Stimulated activated CD8-positive, alpha-beta memory T cell treated with anti-CD3 and anti-CD28 coated beads, Interleukin-15, amount 100 ng/mL, for 4 hours (primary cell): ENCODE measurements at regions not wholly inside any gene's neighbourhood (a gene's known extent, or its start where the extent isn't known, plus 50 kb on each side); places are given as distances from the start of the nearest gene placed in this dataset.
"Not testable (repeated sequence)": the region's sequence is repeated elsewhere in the genome, so short reads cannot be mapped to it uniquely, and the experiment has no call there.

ENCODE experiments used
- DNase-seq, 2 donors: peaks; one replicate each; pipeline ENCODE4 v3.0.0-alpha.2; 2020; ENCODE audit warnings: low read depth in 2 of 2

DNA sequence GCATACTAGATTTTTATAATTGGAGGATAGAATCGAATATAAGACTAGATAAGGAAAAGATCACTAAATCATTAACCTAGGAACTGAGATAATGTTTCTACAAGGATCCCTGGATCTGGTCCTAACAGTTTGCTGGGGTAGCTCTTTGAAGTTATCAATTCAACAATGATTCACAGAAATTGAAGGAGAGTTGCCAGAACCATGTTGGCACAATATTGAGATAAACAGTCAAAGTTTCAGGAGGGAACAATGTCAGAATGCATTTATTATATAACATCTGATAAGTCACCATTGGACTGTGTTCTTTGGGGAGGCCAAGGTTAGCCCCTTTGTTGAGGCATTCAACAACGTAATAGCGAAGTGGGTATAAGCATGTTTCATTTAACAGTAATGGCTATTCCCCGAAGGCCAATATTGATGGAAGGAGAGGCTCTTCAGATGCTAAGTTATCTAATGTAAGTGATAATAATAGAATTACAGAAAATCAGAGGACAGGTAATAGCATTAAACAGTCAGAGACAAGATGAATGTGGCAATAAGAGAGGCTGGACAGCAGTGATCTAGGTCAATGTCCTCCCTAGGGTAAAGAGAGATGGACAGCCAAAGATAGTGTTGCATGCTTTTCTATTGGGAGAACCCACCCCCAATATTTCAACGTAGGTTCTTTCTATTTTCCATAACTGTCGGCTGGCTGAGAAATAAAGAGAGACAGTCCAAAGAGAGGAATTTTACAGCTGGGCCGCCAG is 604.8 kb upstream of the GYPC start:
- no peak for DNase-seq

DNA sequence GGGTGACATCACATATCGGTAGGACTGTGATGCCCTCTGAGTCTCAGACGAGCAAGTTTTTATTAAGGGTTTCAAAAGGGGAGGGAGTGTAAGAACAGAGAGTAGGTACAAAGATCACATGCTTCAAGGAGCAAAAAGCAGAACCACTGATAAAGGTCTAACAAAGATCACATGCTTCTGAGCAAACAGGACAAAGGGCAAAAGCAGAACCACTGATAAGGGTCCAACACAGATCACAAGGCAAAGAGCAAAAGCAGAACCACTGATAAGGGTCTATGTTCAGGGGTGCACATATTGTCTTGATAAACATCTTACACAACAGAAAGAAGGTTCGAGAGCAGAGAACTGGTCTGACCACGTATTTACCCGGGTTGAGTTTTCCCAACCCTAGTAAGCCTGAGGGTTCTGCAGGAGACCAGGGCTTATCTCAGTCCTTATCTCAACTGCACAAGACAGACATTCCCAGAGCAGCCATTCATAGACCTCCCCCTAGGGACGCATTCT is 604.2 kb upstream of the GYPC start:
- DNase-seq = not testable (repeated sequence)

DNA sequence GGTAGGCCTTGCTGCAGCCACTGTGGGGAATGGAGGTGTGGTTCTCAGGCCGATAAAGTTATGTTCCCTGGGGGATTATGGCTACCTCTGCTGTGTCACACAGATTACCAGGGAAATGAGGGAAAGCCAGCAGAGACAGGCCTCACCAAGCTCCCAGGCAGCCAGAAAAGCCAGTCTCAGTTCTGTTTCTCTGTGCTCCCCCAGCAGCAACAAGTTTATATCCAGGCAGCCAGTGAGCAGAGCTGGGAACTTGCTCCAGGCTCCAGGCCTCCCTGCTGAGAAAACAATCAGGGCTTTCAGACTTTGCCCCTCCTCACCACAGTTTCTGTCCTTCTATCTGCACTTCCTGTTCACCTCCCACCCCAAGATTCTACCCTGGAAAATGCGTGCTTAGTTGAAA is 596.6 kb upstream of the GYPC start:
- DNase-seq = no peak

DNA sequence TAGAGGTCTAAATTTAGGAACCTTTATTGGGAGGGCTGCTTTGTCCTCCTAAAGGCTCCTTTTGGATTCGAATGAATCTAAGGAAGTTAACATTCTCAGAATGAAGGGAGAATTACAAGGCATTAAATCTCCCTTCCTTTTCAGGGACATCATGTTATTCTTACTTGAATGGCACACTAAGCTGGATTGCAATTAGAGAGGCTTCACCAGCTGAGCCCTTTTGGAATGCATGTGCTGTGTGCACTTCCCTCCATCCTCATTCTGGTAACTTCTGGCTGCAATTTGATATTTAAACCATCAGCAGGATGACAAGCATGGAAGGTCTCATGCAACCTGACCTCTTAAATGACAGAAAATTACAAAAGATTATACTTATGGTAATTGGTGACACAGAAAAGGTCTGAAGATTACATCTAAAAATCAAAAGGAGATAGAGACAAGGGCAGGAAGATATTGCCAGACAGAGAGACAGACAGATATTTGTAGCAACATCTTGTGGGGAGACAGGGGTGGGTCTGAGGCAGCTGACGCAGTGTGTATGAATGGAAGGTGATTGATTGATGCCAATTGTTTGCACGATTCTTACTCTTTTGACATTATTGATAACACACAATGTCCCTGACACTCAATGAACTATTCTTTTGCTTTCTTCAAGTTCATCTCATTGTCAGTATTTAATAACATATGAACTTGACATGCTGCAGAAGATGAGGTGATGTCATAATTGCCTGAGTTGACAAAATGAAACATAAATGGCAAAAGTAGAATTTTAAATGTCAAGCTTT is 570.8 kb upstream of the GYPC start:
- DNase-seq = no peak

DNA sequence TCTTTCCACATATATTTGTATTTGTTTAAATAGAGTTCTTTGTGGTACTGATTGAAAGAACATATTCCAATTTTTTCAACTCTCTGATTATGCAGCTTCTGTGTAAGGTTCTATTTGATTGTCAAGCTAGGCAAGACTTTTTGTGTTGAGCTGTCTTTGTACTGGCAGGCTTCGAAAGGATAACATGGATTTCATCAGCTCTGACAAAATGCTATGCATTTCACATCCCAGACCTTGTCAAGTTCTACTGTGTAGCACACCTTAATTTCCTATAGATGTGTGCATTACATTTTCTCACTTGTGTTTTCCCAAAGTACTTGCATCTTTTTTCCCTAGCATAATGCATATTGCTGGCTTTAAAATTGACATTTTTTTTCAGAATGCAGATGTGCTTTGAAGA is 555.0 kb upstream of the GYPC start:
- no peak for DNase-seq

DNA sequence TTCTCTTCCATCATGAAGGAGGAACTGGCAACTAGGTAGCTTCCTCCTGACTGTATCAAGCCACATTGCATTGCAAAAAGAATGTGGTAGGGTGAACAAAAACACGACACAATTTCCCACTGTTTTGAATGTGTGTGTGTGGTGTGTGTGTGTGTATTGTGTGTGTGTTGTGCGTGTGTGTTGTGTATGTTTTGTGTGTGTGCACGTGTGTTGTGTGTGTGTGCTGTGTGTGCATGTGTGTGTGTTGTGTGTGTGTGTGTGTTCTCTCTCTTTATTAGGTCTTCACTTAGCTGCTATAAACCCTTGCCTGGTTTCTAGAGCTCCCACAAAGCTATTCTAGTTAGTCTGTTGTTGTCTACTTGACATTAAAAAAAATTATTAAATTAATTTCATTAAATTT is 550.0 kb upstream of the GYPC start:
- no peak for DNase-seq

DNA sequence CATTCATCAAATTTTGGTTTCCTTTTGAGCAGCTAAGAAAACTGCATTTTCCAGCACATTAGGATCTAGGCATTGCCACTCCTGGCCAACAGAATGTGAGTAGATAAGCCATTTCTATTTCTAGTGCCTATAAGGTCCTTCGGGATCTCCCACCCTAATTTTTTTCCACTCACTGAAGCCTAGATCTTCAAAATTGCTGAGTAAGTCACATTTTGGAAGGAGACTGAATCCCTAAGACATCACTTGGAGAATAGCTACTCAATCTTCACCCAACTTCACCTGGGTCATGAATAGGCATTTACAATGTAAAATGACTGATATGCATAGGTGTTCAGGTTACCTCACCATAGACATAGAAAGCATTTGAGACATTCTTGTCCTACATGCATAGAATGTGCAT is 548.1 kb upstream of the GYPC start:
- DNase-seq = no peak

DNA sequence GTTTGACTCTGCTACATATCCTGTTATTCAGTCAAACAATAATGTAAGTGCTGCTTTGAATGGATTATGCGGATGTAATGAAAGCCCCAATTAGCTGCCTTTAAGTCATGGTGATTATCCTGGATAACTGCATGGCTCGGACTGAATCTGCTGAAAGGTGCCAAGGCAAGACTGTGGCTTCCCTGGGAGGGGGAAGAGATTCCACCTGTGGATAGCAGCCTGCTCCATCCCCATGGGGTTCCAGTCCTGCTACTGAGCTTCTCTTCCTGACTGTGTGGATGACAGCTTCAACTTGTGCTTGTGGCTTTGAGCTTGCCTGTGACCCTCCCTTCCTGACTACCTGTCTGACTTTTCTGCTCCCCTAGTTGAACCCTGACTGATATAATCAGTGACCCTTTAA is 540.0 kb upstream of the GYPC start:
- no peak for DNase-seq

DNA sequence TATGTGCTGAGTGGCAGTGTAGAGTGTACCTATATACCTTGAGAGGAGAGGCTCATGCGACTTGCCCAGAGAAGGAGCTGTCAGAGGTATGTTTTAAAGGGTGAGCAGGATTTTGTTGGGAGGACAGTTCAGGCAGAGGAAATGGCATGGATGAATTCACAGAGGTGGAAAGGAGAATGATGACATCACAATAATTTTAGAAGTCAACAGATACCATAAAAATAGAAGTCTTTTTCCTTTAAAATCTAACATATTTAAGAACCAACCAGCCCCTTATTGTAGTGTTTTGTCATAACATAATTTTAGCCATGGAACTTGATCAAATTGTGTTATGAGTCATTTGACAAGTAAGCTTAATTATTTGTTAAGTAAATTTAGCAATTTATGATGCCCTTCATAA is 538.1 kb upstream of the GYPC start:
- DNase-seq = no peak

DNA sequence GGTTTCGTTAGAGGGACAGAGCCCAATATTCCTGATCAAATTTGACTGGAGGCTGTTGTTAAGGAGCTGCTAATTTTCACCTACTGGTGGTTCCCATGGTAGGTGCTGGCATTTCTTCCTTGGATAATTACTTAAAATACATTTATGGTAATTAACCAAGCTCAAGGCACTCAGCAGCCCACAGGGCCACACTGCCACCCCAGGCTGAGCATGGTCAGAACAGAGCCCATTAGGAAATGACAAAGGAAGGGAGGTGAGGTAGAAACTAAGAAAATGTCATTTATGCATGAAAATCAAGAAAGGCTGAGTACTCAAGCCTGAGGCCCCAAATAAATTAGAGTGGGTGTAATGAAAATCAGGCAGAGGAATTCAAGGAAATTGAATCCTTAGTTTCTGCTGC is 510.2 kb upstream of the GYPC start:
- no peak for DNase-seq

DNA sequence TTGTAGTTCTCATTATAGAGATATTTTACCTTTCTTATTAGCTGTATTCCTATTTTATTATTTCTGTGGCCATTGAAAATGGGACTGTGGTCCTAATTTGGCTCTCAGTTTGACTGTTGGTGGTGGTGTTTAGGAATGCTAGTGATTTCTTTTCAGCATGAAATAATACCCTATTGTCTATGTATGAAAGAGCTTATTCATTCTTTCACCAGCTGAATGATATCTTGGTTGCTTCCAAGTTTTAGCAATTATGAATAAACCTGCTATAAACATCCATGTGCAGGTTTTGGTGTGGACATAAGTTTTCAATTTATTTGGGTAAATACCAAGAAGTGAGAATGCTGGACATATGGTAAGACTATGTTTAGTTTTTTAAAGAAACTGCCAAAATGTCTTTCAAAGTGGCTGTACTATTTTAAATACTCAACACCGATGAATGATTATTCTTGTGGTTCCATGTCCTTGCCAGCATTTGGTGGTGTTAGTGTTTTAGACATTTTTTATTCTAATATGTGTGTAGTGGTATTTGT is 501.6 kb upstream of the GYPC start:
- no peak for DNase-seq

DNA sequence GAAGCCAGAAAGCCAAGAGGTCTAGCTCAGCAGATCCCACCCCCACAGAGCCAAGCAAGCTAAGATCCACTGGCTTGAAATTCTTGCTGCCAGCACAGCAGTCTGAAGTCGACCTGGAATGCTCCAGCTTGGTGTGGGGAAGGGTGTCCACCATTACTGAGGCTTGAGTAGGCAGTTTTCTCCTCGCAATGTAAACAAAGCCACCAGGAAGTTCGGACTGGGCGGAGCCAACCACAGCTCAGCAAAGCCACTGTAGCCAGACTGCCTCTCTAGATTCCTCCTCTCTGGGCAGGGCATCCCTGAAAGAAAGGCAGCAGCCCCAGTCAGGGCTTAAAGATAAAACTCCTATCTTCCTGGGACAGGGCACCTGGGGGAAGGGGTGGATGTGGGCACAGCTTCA is 495.0 kb upstream of the GYPC start:
- not testable (repeated sequence) for DNase-seq

DNA sequence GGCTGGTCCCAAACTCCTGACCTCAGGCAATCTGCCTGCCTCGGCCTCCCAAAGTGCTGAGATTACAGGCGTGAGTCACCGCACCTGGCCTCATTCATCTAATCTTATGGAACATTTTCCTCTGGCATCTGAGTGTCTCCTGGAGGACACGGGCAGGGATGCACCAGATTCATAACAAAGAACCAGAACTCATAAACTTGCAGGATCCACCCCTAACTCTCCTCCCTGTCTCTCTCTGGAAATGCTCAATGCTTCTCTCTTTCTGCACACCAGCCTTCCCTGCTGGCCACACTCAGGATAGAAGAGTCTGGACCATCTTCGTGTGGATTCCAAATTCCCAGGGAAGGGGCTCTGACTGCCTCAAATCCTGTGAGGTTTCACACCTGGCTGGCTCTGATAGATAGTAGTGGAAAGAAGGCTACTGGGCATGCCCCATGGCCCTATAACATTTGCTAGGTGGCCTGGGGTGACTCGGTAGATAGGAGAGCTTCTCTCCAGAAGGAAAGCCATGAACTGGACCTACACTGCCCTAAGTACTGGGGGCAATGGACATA is 483.2 kb upstream of the GYPC start:
- DNase-seq = no peak

DNA sequence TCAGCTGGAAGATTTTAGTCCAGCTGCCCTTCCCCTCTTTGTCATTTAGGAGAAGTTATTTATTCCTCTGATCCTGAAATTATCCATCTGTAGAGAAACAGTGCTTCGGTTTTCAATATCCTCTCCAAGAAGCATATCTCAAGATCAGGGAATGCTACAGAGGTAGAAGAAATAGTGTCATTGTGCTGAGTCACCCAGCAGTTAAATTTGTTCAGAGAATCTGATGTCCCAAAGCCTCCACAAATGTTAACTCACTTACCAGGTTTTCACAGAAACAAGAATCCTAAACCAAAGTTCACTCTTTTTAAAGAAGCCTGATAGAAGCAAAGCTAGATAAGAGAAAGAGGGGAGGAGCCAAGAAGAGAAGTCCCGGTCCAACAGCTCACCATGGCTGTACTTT is 480.7 kb upstream of the GYPC start:
- no peak for DNase-seq

DNA sequence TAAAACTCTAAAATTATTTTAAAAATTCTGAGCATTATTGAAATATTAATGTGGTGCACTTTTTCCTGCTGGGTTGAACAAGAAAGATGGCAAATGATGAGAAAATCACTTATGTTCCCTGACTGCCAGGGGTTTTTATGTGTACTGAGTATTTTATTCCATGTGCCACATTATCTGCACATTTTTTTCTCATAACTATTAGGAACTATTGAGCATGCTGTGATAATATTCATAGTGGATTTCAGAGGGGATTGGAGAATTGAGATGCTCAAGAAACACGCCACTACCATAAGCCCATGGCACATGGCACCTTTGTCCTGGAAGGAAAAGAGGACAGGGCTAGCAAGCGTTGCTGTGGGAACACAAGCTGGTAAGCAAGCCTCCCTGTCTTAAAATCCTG is 478.5 kb upstream of the GYPC start:
- no peak for DNase-seq

DNA sequence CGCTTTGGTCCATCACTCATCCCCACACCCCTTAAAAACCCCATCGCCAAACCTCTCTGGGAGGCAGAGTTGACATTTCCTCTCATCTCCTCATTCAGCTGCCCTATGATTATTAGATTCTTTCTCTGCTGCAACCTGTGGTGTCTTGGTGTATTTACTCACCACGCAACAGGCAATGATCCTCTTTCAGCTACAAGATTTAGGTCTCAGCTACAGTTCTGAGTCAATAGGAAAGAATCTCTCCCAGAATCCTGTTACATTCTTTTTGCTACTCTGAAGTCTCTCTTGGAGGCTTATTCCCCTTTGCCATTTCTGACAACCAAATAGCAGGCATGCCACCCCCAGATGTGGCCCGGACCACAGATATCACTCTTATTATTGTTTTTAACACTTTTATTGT is 468.3 kb upstream of the GYPC start:
- no peak for DNase-seq

DNA sequence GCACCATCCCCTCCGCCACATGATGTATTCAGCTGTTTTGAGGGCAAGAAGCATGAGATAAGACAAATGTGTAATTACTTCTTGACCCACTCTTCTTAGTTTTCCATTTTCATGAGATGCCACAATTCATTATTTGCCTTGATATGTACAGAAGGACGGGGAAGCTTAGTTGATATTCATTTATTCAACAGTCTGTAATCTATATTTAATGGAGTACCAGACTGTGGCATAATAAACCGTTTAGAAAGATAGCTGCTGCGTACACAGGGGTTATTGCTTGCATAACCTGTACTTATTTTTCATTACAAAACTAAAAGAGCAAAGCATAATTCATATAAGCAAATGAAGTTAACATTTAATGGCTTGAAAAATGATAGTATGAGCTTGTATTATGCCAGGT is 466.4 kb upstream of the GYPC start:
- no peak for DNase-seq

DNA sequence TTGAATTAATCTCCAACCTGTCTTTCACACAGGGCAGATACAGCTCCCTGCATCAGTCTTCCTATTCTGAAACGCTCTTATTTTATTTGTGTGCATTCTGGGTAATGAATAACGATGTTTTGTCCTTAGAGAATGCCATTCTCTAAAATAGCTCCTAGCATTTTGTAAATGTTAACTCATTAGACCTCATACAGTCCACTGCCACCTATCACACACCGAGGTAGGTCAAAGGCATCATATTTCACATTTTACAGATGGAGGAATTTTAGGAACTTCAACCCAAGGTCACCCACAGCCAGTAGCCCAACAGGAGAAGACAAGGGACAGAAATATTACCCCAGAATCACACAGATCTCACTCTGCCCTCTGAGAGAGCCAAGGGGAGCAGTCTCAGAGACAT is 455.4 kb upstream of the GYPC start:
- no peak for DNase-seq

DNA sequence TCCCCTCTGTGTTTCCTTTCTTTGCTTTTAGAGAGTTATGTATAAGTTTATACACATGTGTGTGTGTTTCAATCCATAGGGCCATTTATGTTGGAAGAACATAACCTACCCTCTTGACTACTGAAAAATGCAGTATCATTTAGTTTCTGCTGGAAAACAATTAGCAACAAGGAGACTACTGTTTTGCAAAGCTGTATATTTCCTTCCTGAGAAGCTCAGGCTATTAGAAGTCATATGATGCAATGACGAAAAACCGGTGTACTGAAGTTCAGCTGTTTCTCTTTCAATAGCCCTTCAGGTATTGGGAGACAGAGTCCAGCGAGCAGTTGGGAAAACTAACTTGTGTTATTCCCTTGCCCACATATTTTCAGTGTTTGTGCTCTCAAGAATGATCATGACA is 447.7 kb upstream of the GYPC start:
- no peak for DNase-seq

DNA sequence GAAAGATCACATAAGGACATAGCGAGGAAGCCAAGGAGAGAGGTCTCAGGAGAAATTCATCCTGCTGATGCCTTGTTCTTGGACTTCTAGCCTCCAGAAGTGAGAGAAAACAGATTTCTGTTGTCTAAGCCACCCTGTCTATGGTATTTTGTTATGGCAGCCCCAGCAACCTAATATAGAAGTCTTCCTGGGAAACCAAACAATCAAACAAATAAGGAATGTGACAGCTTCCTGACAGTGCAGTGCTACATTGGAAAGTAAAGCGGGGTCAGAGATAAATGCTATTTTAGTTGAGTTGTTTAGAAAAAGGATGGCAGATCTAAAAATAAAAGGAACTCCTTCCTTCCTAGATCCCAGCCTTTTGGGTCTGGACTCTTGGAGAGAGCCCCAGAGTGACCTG is 443.2 kb upstream of the GYPC start:
- DNase-seq = no peak

DNA sequence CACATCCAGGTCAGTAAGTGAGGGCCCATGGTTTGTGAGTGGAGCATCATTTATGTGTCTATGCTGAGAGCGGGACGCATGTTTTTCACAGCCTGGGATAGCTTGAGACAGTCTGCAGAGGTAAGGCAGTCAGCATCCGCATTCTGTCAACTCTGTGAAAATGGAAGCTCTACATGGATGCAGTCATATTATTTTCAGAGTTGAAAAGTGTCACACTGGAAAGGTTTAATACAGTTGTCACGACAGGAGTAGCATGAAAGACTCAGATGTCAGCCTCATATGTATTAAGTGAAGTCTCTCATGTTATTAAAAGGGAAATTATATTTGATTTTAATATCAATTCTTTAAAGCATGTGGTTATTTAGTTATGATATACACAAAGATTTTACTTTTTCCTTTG is 436.9 kb upstream of the GYPC start:
- DNase-seq = no peak

DNA sequence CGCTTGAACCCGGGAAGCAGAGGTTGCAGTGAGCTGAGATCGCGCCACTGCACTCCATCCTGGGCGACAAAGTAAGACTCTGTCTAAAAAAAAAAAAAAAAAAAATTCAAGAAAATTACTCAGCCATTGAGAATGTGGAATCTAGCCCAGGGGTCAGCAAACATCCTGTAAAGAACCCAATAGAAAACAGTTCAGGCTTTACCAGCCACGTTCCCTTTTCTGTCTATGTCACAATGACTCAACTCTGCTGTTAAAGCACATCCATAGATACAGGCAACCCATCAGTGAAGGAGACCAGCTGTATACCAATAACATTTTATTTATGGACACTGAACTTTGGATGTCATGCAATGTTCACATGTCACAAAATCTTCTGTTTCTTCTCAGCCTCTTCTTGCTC is 435.6 kb upstream of the GYPC start:
- no peak for DNase-seq

DNA sequence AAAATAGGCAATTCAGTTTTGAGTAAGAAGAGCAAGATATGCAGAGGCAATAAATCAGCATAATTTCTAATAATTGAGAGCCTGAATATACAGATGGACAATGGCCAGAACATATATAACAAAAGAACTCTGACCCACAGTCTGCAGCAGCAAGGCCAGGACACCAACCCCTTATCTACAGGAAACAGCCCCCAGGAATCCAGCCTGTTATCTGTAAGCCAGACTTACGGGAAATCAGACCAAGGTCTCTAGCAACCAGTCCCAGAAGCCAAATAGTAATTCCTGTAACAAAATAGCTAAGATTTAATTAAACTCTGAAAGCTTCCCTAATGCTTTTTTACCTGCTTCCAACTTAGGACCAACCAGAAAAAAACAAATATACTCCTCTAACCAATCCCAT is 434.5 kb upstream of the GYPC start:
- no peak for DNase-seq
